ENCODE measurements at regions not wholly inside any gene's neighbourhood (a gene's known extent, or its start where the extent isn't known, plus 50 kb on each side); places are given as distances from the start of the nearest gene placed in this dataset.
"Not testable (repeated sequence)": the region's sequence is repeated elsewhere in the genome, so short reads cannot be mapped to it uniquely, and the experiment has no call there.

DNA sequence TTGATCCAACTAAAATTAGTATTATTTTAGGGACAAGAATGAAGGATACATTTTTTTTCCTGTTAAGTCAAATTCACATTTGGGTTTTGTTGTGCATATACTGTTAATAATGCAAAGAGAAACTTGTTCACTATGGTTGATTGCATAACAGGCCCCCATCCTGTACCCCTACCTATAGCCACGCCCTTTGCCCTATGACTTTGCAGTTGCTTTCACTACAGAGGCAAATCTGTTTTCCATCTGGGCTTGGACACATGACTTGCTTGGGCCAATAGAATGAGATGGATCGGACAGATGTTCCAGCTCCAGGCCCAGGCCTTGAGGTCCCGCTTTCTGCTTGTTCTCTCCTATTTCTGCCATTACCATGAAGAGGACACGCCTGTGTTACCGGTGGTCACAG is 278.5 kb upstream of the HNRNPA3 start:
- DNase-seq (ENCODE audit: extremely low read depth, low read depth) = no peak
- no peak for TF ChIP-seq CTCF (IDR thresholded peaks at IDR 0.05; ENCODE audit: low read depth, low read length)

DNA sequence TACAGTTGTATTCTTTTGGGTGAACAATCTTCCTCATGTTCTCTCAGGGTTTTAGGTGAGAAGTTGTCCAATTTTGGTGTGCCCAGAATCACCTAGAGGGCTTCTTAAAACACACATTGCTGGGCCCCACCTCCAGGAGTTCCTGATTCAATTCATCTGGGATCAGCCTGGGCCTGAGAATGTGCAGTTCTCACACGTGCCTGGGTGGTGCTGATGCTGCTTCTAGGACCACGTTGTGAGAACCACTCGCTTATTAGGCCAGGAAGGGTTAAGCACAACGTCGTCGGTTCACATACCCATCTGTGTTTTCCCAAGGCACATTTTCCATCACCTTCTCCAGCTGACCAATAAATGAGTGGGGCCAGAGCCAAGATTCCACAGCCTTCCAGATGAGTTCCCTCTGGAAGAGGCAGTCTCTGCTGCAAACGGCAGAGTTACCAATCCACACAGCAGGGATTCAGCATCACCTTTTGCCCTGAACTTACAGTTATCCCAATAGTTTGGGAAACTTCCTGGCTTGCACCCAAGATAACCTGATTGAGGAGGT is 277.7 kb upstream of the HNRNPA3 start:
- no peak for DNase-seq (ENCODE audit: extremely low read depth, low read depth)
- TF ChIP-seq CTCF (IDR thresholded peaks at IDR 0.05; ENCODE audit: low read depth, low read length) = no peak

GRCh38 chr2:176935543-176936102 is 277.0 kb upstream of the HNRNPA3 start:
- DNase-seq (ENCODE audit: extremely low read depth, low read depth) = no peak
- no peak for TF ChIP-seq CTCF (IDR thresholded peaks at IDR 0.05; ENCODE audit: low read depth, low read length)

GRCh38 chr2:176936410-176936809 is 276.2 kb upstream of the HNRNPA3 start:
- no peak for DNase-seq (ENCODE audit: extremely low read depth, low read depth)
- TF ChIP-seq CTCF (IDR thresholded peaks at IDR 0.05; ENCODE audit: low read depth, low read length) = no peak

DNA sequence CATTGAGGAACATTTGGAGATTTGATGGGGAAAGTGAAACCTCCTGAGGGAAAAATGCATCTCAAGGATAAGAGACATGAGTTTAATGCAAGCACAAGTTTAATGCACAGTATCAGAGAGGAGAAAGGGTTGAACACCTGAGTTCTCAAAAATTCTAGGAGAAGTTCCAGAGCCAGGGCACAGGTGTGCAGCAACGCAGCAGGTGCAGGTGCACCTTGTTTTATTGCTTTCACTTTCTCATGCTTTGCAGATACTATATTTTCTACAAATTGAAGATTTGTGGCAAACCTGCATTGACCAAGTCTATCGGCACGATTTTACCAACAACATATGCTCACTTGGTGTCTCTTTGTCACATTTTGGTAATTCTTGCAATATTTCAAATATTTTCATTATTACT is 267.6 kb upstream of the HNRNPA3 start:
- DNase-seq (ENCODE audit: extremely low read depth, low read depth) = no peak
- TF ChIP-seq CTCF (IDR thresholded peaks at IDR 0.05; ENCODE audit: low read depth, low read length) = no peak

GRCh38 chr2:176947754-176948153 is 264.8 kb upstream of the HNRNPA3 start:
- DNase-seq (ENCODE audit: extremely low read depth, low read depth) = no peak
- TF ChIP-seq CTCF (IDR thresholded peaks at IDR 0.05; ENCODE audit: low read depth, low read length) = no peak

GRCh38 chr2:176951218-176951617 is 261.4 kb upstream of the HNRNPA3 start:
- DNase-seq (ENCODE audit: extremely low read depth, low read depth) = not testable (repeated sequence)

DNA sequence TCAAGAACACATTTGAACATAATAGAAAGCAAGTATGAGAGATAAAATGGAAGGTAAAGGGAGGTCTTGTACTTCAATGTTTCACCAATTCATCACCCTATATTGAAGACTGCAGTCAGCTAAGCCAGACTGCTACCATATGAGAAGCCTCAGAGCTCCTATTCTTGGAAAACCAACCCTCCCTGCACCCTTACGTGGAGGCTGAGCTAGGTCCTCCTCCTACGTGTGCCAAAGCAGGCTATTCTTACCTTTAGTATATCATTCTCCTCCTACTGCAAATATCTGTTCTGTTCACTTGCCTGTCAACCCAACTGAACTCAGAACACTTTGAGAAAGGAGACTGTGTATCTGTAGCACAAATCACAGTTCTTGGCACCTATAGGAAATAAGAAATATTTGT is 255.8 kb upstream of the HNRNPA3 start:
- TF ChIP-seq CTCF (IDR thresholded peaks at IDR 0.05; ENCODE audit: low read depth, low read length) = no peak
- DNase-seq (ENCODE audit: extremely low read depth, low read depth) = no peak
